Glomerular visceral epithelial cell (primary cell): ENCODE measurements at regions not wholly inside any gene's neighbourhood (a gene's known extent, or its start where the extent isn't known, plus 50 kb on each side); places are given as distances from the start of the nearest gene placed in this dataset.
"Not testable (repeated sequence)": the region's sequence is repeated elsewhere in the genome, so short reads cannot be mapped to it uniquely, and the experiment has no call there.

ENCODE experiments used
- DNase-seq: peaks from one replicate; pipeline ENCODE4 v3.0.0-alpha.2; 2016; ENCODE audit errors: extremely low spot score

- DNase-seq, result peak; percentile 91
Measured at GRCh38 chr2:181790716-181791649, 100.5 kb upstream of the ITPRID2 start.

- no peak for DNase-seq
Measured at GRCh38 chr2:181792906-181793305, 98.6 kb upstream of the ITPRID2 start.

- DNase-seq, result no peak
Measured at GRCh38 chr2:181798022-181798421, 93.5 kb upstream of the ITPRID2 start.

GRCh38 chr2:181802300-181802699, 89.2 kb upstream of the ITPRID2 start:
- not testable (repeated sequence) for DNase-seq

- not testable (repeated sequence) for DNase-seq
Measured at GRCh38 chr2:181803903-181804799, 87.4 kb upstream of the ITPRID2 start.

- DNase-seq, result peak; percentile 25
Measured at GRCh38 chr2:181805228-181806038, 86.1 kb upstream of the ITPRID2 start.

GRCh38 chr2:181806039-181806392, 85.5 kb upstream of the ITPRID2 start:
- no peak for DNase-seq

GRCh38 chr2:181807526-181807925, 84.0 kb upstream of the ITPRID2 start:
- DNase-seq, result no peak

GRCh38 chr2:181810823-181811695, 80.5 kb upstream of the ITPRID2 start:
- DNase-seq, result peak; percentile 82

- no peak for DNase-seq
Measured at GRCh38 chr2:181812106-181812743, 79.3 kb upstream of the ITPRID2 start.

GRCh38 chr2:181814057-181814491, 77.5 kb upstream of the ITPRID2 start:
- DNase-seq, result peak; percentile 13

GRCh38 chr2:181817509-181817908, 74.0 kb upstream of the ITPRID2 start:
- no peak for DNase-seq

- DNase-seq, result no peak
Measured at GRCh38 chr2:181818058-181818680, 73.4 kb upstream of the ITPRID2 start.

GRCh38 chr2:181818840-181819239, 72.7 kb upstream of the ITPRID2 start:
- no peak for DNase-seq

- DNase-seq, result no peak
Measured at GRCh38 chr2:181821049-181821448, 70.5 kb upstream of the ITPRID2 start.

GRCh38 chr2:181822097-181822496, 69.4 kb upstream of the ITPRID2 start:
- no peak for DNase-seq

GRCh38 chr2:181823405-181823804, 68.1 kb upstream of the ITPRID2 start:
- no peak for DNase-seq

GRCh38 chr2:181828122-181828705, 63.3 kb upstream of the ITPRID2 start:
- no peak for DNase-seq

GRCh38 chr2:181829230-181829629, 62.3 kb upstream of the ITPRID2 start:
- DNase-seq, result no peak
